PC-3 (cell line): ENCODE measurements at regions not wholly inside any gene's neighbourhood (a gene's known extent, or its start where the extent isn't known, plus 50 kb on each side); places are given as distances from the start of the nearest gene placed in this dataset.

Source experiments
- EZH2 ChIP-seq: fragments of 300-600 bp; sonication (generic); IDR thresholded peaks from one replicate; pipeline ENCODE4 v1.6.1; 2017; ENCODE audit warnings: antibody characterized with exemption, mild to moderate bottlenecking, low read length; ENCODE audit not compliant: unreplicated experiment
- TF ChIP-seq, protein P1 (sequence below): fragments of 300-600 bp; sonication (generic); conservative IDR thresholded peaks from 2 replicates; pipeline ENCODE4 v1.5.1; 2017; ENCODE audit warnings: antibody characterized with exemption, low read depth, mild to moderate bottlenecking, low read length

DNA sequence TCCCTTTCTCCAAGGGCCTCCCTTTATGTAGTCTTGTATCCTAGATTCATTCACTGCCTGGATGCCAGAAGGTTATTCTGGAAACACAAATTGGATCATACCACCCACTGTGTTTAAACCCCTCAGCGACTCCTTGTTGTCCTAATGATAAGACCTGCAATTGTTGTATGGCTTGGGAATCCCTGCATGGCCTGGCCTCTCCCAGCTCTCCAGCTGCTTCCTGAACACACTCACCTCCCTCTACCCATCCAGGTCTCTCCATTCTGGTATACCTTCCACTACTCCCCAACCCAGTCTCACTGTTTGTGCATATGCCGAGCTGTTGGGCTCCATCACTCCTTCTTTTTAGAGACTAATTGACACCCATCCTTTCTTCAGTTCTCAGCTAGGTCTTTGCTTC is 124.3 kb upstream of the ALX4 start:
- TF ChIP-seq, protein P1, sequence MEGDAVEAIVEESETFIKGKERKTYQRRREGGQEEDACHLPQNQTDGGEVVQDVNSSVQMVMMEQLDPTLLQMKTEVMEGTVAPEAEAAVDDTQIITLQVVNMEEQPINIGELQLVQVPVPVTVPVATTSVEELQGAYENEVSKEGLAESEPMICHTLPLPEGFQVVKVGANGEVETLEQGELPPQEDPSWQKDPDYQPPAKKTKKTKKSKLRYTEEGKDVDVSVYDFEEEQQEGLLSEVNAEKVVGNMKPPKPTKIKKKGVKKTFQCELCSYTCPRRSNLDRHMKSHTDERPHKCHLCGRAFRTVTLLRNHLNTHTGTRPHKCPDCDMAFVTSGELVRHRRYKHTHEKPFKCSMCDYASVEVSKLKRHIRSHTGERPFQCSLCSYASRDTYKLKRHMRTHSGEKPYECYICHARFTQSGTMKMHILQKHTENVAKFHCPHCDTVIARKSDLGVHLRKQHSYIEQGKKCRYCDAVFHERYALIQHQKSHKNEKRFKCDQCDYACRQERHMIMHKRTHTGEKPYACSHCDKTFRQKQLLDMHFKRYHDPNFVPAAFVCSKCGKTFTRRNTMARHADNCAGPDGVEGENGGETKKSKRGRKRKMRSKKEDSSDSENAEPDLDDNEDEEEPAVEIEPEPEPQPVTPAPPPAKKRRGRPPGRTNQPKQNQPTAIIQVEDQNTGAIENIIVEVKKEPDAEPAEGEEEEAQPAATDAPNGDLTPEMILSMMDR = no peak
- TF ChIP-seq EZH2 = no peak
